ENCODE measurements at regions not wholly inside any gene's neighbourhood (a gene's known extent, or its start where the extent isn't known, plus 50 kb on each side); places are given as distances from the start of the nearest gene placed in this dataset.

DNA sequence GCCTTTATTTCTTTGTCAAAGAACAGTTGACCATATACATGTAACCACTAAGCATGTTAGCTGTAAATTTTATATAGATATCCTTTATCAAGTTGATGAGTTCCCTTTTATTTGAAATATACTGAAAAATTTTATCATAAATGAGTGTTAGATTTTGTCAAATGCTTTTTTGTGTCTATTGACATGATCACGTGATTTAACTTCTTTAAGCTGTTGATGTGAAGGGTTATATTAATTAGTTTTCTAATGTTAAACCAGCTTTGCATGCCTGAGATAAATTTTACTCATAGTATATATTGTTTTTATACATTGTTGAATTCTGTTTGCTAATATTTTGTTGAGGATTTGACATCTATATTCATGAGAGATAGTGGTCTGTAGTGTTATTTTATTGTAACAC, 241.9 kb upstream of the CDH20 start:
- no peak for DNase-seq

DNA sequence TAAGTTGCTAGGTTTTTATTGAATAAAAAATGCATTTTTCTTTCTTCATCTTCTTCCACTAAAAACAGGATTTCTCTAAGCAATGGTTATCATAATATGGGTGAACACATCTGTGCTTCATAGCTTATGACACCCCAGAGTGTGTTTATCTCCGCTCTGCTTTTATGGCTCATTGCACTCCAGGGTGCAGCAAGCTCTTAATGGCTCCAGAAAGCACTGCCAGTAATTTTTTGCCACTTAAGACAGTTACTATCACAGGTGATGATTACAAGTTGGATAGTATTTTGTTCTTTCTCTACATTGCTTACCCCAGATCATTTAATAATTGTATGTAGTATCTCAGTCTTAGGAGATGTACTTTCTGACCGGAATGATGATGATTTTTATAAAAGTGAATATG, 239.3 kb upstream of the CDH20 start:
- DNase-seq, result peak; percentile 47 to 97 (median 76)

DNA sequence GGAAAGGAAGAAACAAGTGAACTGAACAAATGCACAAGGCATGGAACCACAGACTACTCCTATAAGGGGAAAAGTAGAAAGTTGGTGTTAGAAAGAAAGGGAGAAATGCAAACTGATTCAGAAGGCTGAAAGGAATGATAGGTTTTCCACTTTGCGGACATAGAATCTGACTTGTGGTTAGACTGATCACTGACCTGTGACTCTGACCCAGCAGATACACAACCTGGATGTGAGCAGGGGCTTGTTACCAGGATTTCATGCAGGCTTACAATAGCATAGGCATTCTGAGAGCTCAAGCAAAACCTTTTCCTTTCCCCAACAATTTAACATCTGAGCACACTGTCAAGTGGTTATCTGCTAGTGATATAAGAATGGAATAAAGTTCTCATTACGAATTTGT, 237.0 kb upstream of the CDH20 start:
- peak in 1 of 3 experiments; percentile 4 for DNase-seq

DNA sequence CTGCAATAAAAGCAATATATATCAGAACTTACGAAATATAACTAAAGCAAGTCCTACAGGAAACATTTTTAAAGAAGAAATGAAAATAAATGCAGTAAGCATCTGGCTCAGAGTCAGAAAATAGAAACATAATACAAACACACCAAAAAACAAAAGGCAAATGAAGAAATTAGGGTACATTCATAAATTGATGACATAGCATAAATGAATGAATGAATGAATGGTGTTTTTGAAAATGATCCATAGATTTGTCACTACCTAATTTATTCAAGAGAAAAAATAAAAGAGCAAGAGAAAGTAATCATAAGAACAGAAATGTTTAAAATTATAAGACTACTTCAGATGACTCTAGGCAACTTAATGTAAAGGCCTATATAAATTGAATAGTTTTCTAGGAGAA, 226.1 kb upstream of the CDH20 start:
- no peak for DNase-seq

DNA sequence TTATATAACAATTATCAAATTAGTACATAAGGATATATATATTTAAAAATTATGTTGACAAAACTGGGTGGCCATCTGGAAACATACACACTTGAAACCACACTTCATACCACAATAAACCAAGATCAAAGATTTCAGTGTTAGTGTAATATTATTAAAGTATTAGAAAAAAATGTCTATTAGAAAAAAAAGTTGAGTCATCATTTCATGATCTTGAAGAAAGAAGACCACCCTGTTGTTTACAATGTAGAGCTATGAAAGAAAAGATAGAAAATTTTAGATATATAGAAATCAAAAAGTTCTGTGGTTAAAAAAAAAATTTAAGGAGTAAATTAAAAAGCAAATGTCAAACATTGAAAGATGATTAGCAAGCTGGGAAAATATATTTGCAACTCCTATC, 224.5 kb upstream of the CDH20 start:
- no peak for DNase-seq

DNA sequence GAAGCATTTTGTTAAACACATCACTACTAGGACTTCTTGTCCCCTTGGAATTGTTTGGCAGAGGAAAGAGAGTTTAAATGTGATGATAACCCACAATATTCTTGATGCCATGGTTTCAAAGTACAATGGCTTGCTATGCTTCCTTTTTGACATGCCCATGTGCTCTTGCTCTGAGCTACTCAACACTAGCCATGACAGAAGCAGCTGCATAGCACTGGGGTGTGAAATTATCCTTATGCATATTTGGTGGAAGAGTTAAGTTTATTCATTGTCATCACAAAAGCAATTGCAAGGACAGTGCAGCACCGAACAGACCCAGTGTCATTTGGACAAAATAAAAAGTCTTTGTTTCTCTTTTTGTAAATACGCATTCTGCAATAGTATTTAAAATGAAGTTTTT, 209.9 kb upstream of the CDH20 start:
- DNase-seq, result no peak

DNA sequence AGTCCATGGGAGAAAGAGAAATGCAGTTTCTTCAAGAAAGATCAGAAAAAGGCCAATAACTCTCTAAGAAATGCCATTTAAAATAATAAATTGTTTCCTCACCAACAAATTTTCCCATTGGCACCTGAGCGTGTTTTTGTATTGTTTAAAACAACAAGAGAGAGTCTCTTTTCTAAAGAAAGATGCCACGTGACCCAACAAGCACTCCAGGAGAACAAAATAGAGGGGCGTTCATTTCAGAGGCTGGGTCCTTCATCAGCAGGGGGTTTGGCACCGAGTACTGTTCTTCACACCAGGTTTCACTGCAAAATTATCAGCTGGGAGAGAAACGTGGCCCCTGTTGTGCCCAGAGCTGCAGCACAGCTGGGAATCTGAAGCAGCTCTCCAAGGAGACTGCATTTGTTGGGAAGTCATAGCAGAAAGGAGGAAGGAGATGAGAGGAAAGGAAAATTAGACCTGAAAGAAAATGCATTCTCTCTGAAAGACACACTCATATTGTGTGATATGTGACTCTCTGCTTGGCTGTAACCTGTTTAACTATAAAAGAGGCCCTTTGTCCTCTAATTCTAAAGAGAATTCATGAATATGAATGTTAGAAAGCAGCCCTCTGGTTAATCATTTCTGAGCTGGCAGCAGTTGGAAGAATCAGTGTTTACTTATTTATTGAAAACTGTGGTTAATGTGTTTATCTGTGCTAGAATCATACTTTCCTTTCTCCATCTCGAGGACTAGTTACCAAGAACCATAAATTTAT, 205.3 kb upstream of the CDH20 start:
- peak; percentile 33 to 99 (median 93) for DNase-seq

DNA sequence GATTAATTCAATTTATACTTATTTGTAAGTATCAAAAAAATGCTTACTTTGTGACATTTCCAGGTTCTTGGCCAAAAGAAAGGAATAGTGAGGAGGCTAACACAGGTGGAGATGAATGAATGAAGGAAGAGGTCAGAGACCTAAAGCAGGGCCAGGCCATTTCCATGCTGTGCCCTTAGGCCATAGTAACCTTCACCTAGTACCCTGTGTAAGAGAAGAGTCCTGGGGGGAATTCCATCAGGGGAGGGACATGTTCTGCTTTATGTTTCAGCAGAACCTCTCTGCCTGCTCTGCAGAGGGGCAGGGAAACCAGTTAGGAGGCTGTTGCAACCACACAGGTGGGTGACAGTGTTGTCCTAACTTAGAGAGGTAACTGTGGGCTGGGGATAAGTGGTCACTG, 204.2 kb upstream of the CDH20 start:
- peak in 1 of 3 experiments; percentile 60 for DNase-seq

DNA sequence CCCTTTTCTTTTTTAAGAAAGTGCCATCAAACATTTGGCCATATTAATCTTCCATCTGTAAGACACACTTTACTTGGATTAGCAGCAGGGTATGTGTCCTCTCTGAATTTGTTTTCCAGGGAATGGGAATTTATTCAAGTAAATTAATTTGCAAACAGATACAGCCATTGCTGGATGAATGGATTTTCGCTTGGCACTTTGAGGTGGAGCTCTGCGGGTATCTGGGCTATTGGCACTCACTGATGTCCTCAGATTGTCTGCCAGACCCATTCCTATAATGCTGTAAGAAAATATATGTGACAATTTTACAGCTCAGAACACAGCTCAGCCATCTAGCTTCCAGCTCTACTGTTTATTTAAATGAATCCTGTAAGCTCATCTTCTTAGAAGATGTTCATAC, 201.2 kb upstream of the CDH20 start:
- no peak for DNase-seq

DNA sequence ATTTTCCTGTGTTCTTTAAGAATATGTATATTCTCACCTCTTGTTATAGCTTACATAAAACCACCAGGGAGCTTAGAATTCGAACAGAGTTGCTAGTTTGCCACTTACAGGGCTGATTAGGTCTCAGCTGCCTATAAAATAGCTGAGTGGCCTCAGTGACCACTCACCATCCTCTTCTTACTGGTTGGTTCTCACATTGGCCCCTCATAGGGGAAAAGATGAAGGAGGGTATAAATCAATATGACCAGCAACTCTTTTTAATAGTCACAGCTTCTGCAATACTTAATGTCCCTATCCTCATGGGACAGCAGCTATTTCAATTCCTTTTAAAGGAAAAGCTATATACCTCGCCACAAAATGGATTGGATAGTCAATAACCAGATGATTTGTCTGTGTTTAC, 199.4 kb upstream of the CDH20 start:
- DNase-seq, result no peak

DNA sequence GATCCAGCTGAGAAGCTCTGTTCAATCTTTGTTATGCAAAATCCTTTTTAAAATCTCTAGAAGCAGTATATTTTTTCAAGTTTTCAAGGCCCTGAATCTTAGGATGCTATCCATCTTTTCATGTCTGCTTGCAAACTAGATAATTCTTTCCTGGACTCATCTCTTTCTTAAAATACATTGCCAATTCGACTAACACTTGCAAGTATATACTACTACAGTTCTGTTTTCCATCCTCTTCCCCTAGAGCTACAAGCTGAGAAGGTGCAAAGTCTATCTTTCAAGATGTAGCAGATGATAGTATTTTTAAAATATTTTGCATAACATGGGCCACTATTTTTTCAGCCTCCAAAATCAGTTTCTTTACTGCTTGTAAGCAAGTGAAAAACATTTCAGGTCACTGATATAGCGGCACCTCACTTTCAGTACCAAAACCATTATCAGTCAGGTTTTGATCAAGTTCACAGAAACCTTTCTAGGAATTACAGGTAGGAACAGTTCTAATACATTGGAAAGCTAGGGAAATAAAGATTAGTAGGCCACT, 196.4 kb upstream of the CDH20 start:
- DNase-seq, result no peak

DNA sequence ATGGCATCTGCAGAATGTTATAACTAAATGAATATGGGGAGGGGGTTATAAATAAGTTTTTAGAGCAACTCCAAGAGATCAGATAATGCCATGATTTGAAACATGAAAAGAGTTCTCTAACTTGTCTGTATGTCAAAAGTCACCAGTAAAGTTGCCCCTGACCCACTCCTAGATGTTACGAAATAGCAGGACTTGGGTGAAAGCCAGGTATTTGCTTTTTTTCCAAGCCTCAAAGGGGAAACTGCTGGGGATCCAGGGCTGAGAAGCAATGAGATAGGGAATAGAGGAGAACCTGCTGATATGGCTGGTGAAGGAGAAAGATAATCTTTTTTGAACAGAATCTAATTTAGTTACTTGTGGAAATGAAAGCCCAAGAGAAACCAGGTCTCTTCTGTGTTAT, 191.5 kb upstream of the CDH20 start:
- no peak for DNase-seq

DNA sequence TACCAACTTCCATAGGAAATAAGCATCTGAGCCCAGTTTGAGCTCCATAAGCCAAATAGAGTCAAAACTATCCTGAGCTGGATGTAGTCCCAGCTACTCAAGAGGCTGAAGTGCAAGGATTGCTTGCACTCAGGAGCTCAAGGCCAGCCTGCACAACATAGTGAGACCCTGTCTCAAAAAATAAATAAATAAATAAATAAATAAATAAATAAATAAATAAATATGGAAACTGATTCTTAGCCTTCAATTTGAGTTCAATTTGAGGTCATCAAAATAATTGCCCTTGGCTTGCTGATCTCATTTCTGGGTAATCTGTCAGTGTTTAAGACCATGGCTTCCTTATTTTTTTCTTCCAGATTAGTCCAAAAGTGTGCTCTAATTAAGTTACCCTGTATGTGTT, 184.9 kb upstream of the CDH20 start:
- DNase-seq, result no peak

DNA sequence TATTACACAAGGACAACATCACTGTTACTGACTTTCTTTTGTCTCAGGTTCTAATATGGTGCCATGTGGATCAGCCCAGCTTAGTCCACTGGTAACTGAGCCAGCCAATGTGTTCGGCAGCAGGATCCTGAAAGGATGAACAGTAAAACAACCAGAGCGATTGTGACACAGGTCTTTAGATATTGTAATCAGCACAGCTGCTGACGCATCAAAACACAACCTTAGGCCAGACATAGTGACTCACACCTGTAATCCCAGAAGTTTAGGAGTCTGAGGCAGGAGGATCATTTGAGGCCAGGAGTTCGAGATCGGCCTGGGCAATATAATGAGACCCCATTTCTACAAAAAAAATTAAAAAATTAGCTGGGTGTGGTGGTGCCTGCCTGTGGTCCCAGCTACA, 183.4 kb upstream of the CDH20 start:
- DNase-seq, result no peak

DNA sequence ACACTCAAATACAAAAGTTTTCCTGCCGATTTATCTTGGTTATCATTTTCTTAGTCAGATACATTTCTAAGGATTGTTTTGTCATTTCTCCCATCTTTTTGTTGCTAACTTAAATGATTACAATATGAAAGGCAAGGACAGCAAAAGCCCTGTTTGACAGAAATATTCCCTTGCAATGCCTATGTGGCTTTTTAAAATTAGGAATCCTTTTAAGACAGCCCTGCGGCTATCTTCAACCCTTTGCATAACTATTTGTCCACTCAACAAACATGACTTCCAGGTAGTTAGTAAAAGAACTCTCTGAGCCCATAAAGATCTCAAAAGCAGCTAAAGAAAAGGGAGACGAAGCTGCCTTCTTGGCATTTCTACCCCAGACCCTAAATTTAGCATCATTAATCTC, 179.7 kb upstream of the CDH20 start:
- DNase-seq, result no peak

DNA sequence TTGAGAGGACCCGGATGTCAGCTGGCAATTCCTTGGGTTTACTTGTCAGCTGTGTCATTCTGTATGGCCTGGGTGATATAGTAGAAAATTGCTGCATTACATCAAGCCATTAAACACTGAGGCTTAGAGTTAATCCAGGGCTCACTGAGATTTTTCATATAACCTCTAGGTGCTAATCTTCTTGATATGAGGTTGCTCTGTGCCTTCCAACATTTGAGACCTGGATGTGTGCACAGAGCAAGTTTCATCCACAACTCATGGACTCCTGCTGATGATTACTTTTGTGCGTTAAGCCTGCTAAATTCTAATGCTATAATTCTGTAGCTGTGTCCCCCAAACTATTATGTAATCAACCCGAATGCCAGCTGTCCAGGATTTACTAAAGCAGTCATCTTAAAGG, 178.4 kb upstream of the CDH20 start:
- no peak for DNase-seq

DNA sequence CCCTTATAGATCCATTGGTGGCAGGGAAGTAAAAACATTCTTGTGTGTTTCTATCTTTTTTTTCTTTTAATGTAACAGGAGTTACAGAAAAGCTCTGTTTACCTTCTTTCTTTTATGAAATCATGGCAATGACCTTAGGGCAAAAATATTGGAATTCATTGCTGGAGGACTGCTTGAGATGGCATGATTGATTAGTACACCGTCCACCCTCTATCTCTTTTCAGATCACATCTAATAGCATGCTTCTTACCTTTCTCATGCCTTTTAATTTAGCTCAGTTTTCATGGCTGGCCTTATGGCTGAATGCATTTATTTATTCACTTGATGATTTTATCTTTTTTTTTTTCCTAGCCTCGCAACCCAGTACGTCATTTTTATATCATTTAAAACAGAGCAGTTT, 177.6 kb upstream of the CDH20 start:
- DNase-seq, result no peak

DNA sequence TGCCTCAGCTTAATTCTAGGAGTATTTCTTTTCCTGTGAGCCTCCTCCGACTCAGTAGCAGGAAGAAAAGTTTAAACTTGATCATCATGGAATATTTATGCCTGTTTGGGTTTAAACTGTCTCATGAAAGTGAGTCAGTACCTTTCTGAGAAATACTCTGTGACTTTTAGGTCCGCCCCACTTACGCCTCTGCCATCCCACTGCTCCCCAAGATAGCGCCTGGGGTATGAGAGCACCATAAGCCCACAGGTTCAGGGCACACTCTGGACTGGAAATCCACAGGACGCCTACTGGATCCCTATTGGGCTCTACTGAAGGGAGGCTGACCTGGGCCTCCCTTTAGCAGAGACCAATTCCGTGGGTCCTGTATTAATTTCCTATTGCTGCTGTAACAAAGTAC, 175.8 kb upstream of the CDH20 start:
- no peak for DNase-seq

DNA sequence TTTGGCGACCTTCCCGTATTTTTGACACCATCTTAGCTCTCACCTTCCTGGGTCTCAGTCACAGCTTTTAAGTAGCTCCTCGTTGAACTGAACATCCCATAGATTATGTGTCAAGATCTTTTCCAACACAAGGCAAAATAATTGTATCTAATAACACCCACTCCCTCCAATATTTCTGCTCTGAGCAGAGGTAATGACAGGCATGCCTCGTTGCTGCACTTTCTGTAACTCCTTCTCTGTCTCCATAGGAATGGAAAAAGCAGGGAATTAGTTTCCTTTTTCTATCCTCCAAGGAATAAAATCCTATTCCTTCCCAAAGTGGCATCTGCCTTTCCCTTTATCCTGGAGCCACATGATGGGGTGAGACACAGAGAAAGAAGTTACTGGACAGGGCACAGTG, 174.0 kb upstream of the CDH20 start:
- no peak for DNase-seq

DNA sequence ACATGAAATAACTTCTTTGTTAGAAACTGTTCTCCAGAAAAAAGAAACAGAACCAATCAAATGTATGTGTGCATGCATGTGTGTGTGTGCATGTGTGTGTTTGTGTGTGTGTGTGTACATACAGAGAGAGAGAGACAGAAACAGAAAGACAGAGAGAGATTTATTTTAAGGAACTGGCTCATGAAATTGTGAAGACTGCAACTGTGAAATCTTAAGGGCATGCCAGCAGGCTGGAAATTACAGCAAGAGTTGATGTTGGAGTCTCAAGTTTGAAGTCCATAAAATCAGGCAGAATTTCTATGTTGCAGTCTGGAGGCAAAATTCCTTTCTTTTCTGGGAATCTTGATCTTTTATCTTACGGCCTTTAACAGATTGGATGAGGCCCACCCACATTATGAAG, 168.9 kb upstream of the CDH20 start:
- no peak for DNase-seq

DNA sequence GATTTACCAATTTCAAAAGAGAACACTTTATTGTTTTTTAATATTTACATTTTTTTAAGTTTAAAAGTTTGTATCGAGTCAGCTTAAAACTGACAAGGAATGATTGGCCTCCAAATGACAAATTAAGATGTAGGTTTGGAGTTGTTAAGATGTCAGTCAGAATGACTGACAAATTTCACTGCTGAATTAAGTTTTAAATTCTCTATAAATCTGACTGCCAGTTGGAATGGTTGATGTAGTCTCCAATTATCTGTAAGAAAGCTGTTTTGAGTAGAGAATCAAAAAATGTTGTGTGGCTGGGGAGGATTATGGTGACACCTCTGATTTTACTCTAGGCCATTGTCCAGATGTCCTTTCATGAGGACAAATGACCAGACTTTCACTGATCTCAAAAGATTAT, 165.3 kb upstream of the CDH20 start:
- DNase-seq, result no peak

DNA sequence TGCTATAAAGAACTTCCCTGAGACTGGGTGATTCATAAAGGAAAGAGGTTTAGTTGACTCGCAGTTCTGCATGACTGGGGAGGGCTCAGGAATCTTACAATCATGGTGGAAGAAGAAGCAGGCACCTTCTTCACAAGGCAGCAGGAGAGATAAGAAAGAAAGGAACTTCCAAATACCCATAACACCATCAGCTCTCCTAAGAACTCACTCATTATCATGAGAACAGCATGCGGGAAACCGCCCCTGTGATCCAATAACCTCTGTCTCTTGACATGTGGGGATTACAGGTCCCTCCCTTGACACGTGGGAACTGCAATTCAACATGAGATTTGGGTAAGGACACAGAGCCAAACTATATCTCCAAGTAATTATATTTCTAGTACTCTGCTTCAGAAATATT, 163.8 kb upstream of the CDH20 start:
- DNase-seq, result no peak

DNA sequence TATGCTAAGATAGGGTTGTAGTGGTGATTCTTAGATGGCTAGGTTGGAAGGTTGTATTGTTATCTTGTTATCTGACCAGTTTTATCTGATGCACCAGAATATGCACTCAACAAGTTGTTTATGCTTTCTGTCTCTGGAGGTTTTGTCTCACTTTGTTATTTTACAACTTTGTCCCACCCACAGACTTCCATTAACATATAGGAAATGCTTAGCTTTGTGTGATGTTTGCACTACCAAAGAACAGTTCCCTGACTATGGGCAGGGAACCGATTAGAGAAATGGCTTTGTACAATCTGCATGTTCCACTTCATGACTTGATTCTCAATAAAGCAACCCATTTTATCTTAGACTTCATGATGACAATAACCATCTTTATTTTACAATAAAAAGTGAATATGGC, 160.6 kb upstream of the CDH20 start:
- DNase-seq, result no peak

DNA sequence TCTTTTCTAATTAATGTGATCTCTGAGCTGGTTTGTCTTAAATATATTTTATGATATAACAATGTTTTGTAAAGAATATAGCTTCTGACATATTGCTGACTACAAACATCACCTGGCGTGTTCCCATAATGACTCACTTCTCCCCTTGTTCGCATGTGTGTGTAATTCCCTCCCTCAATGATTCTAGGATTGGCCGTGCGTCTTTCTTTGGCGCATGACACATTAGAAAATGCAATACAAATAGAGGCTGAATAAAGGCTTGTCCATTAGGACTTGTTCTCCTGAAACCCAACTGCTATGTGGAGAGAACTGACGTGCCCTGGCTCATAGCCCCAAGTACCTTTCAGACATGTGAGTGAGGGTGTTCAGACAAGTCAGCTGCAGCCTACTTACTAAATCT, 159.7 kb upstream of the CDH20 start:
- DNase-seq, result peak in 2 of 3 experiments; percentile 33 to 40

DNA sequence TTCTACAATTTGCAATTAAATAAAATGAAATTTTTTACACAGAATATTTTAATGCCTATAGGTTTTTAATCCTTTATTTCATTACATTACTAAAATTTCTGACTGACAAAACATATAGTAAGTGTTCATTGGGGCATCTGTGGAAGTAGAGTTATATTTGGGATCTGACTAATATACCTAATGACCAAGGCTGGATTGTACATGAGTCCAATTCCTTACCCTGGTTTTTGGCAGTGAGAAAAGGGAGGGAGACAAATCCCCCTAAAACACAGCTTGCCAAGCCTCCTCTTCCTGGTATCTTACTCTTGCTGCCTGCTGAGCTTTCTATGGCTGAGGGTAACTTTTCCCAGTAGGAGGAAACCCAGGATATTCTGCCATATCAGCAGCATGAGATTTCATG, 149.4 kb upstream of the CDH20 start:
- no peak for DNase-seq
